ENCODE measurements at regions not wholly inside any gene's neighbourhood (a gene's known extent, or its start where the extent isn't known, plus 50 kb on each side); places are given as distances from the start of the nearest gene placed in this dataset.

DNA sequence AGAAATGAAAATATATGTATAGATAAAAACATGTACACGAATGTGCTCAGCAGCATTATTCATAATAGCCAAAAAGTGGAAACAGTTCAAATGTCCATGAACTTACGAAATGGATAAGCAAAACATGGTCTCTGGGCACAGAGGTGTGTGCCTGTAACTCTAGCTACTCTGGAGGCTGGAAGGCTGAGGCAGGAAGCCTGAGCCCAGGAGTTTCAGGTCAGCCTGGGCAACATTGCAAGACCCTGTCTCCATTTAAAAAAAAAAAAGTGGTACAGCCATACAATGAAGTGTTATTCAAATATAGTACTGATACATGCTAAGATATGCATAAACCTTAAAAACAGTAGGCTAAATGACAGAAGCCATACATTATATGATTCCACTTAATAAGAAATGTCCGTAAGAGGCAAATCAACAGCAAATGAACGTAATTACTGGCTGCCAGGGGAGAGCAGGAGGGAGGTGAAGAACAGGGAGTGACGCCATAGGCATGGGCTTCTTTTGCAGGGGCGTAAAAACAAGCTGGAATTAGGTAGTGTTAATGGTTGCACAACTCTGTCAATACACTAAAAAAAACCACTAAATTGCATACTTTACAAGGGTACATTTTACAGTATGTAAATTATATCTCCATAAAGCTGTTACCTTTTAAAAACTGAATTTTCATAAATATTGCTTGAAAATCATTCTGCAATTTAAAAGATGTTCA, 87.2 kb upstream of the PLEKHM1 start:
- Mint-ChIP-seq H3K27ac (no peak overlapping the region), H3K4me1 (peaks cover 25% of the 10 kb centered on the region), H3K36me3 (peaks cover 13% of the 10 kb centered on the region), H3K27me3 (ENCODE audit: low read depth) (no peaks in the 10 kb centered on the region), H3K4me3 (no peak overlapping the region), H3K9me3 (no peaks in the 10 kb centered on the region)
- no peak for TF ChIP-seq CTCF (IDR thresholded peaks at IDR 0.05; ENCODE audit: unreplicated experiment)
- DNase-seq (ENCODE audit: low spot score in 2 of 2, unreplicated experiment in 2 of 2) = no peak

DNA sequence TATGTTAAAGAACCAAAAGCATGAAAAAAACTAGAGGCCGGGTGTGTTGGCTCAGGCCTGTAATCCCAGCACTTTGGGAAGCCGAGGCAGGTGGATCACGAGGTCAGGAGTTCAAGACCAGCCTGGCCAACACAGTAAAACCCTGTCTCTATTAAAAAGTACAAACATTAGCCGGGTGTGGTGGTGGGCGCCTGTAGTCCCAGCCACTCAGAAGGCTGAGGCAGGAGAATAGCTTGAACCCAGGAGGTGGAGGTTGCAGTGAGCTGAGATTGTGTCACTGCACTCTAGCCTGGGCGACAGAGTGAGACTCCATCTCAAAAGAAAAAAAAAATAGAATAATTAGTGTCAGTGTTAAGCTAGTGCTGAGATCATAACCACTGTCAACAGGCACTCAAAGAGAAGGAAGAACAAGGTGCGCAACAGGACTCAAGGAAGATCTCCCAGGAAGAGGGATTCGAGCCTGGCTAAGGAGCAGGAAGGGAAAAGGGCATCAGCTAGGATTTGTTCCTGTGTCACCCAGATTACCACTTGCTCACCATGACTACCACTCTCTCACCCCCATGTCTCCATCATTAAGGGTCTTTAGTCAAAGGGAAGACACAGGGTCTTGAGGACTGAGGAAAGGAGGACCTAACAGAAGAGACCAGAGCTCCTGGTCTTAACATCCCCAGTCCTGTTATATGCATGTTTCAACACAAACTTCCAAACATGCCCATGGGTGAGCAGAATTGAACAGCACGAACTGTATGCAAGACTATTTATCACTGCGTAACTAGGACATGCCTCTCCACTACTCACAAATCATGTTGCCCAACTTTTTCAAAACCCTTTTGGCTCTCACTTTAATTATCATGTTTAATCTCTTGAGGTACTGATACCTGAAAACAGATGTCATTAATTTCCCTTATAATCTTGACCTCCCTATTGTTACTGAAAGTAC, 88.3 kb upstream of the PLEKHM1 start:
- H3K4me3 Mint-ChIP-seq = no peak overlapping the region
- H3K27me3 Mint-ChIP-seq (ENCODE audit: low read depth) = no peaks in the 10 kb centered on the region
- peaks cover 13% of the 10 kb centered on the region for H3K36me3 Mint-ChIP-seq
- H3K27ac Mint-ChIP-seq = no peak overlapping the region
- no peak for DNase-seq (ENCODE audit: low spot score in 2 of 2, unreplicated experiment in 2 of 2)
- no peaks in the 10 kb centered on the region for H3K9me3 Mint-ChIP-seq
- peaks cover 35% of the 10 kb centered on the region for H3K4me1 Mint-ChIP-seq
- no peak for TF ChIP-seq CTCF (IDR thresholded peaks at IDR 0.05; ENCODE audit: unreplicated experiment)

GRCh38 chr17:45579529-45580495, 89.3 kb upstream of the PLEKHM1 start:
- Mint-ChIP-seq H3K36me3 (peaks cover 13% of the 10 kb centered on the region), H3K4me1 (peaks cover 34% of the 10 kb centered on the region), H3K9me3 (no peaks in the 10 kb centered on the region), H3K27me3 (ENCODE audit: low read depth) (no peaks in the 10 kb centered on the region), H3K27ac (peak overlapping the region; percentile 3), H3K4me3 (no peak overlapping the region)
- DNase-seq (ENCODE audit: low spot score in 2 of 2, unreplicated experiment in 2 of 2) = no peak
- no peak for TF ChIP-seq CTCF (IDR thresholded peaks at IDR 0.05; ENCODE audit: unreplicated experiment)

GRCh38 chr17:45580924-45581323, 90.4 kb upstream of the PLEKHM1 start:
- no peak for DNase-seq (ENCODE audit: low spot score in 2 of 2, unreplicated experiment in 2 of 2)
- Mint-ChIP-seq H3K27ac (no peak overlapping the region), H3K4me3 (no peak overlapping the region), H3K4me1 (peaks cover 32% of the 10 kb centered on the region), H3K9me3 (no peaks in the 10 kb centered on the region), H3K27me3 (ENCODE audit: low read depth) (peaks cover 3% of the 10 kb centered on the region), H3K36me3 (peaks cover 12% of the 10 kb centered on the region)
- TF ChIP-seq CTCF (IDR thresholded peaks at IDR 0.05; ENCODE audit: unreplicated experiment) = no peak

GRCh38 chr17:45581860-45582259, 91.3 kb upstream of the PLEKHM1 start:
- TF ChIP-seq CTCF (IDR thresholded peaks at IDR 0.05; ENCODE audit: unreplicated experiment) = no peak
- DNase-seq (ENCODE audit: low spot score in 2 of 2, unreplicated experiment in 2 of 2) = no peak
- Mint-ChIP-seq H3K4me3 (no peak overlapping the region), H3K27ac (no peak overlapping the region), H3K4me1 (peaks cover 32% of the 10 kb centered on the region), H3K9me3 (no peaks in the 10 kb centered on the region), H3K27me3 (ENCODE audit: low read depth) (peaks cover 3% of the 10 kb centered on the region), H3K36me3 (peaks cover 7% of the 10 kb centered on the region)

Measured in mesothelial cell of epicardium (in vitro differentiated cells).